ENCODE measurements at regions not wholly inside any gene's neighbourhood (a gene's known extent, or its start where the extent isn't known, plus 50 kb on each side); places are given as distances from the start of the nearest gene placed in this dataset.

DNA sequence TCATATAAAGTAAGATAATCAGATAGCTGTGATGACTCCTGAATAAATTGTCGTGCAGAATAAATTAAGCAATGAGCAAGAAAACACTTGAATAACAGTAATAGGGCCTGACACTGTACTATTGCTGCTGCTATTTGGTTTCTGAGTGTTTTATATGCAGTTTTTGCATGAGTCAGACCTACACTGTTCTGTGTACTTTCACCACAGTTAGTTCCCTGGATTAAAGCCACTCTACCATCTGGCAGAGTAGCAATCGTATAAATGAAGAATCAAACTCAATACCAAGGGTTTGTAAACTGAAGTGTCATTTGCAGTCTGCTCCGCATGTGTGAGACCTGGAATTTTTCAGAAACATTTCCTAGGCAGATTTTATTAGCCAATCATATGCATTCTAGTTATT is 398.6 kb upstream of the CDH7 start:
- TF ChIP-seq, protein P1, sequence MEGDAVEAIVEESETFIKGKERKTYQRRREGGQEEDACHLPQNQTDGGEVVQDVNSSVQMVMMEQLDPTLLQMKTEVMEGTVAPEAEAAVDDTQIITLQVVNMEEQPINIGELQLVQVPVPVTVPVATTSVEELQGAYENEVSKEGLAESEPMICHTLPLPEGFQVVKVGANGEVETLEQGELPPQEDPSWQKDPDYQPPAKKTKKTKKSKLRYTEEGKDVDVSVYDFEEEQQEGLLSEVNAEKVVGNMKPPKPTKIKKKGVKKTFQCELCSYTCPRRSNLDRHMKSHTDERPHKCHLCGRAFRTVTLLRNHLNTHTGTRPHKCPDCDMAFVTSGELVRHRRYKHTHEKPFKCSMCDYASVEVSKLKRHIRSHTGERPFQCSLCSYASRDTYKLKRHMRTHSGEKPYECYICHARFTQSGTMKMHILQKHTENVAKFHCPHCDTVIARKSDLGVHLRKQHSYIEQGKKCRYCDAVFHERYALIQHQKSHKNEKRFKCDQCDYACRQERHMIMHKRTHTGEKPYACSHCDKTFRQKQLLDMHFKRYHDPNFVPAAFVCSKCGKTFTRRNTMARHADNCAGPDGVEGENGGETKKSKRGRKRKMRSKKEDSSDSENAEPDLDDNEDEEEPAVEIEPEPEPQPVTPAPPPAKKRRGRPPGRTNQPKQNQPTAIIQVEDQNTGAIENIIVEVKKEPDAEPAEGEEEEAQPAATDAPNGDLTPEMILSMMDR (IDR thresholded peaks at IDR 0.05), result no peak
- TF ChIP-seq POLR2A (IDR thresholded peaks at IDR 0.05), result no peak
